ENCODE measurements at regions not wholly inside any gene's neighbourhood (a gene's known extent, or its start where the extent isn't known, plus 50 kb on each side); places are given as distances from the start of the nearest gene placed in this dataset.

- TF ChIP-seq CTCF (IDR thresholded peaks at IDR 0.05) (no peak), POLR2A (IDR thresholded peaks at IDR 0.05) (no peak)
These were observed 302.5 kb downstream of the NUAK1 start for GRCh38 chr12:105836242-105836622.

Measured in ovary (tissue), 3 donors.